ENCODE measurements at regions not wholly inside any gene's neighbourhood (a gene's known extent, or its start where the extent isn't known, plus 50 kb on each side); places are given as distances from the start of the nearest gene placed in this dataset.

DNA sequence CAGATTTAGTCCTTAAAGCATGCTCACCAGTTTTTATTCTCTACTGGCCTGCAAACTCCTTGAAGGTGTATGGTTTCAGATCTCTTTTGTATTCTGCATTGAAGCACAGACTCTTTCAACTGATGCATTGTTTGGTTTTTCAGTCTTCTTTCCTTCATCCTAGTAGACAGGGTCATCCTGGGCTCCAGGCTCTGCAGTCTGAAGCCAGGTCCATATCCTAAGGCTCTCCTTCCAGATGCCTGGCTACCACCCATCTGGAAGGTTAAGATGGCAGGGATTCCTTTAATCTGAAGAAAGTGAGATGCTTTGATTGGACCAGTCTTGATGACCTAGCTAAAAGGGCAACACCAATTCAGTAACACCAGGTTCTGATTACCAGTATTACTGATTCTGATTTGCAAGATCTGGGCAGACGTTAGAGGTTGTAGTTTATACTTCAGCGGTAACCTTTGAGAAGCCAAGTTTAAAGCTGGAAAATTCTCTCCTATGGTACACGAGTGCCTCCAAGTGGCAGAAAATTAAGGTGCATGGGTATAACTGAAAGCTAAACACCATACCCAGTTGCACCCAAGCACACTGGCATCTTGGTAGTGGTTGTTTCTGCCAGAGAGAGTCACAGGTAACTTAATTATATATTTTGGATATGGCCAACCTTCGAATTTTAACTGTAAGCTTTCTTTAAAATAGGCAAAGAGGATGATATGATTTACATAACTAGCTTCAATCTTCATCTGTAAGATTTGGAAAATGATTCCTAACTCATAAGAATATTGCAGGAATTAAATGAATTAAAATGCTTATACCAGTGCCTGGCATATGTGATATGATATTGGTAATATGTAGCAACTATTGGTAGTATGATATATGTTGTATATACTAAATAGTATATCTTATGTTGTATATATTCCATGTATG lies 1651.9 kb upstream of the MIR17HG start:
- peak in 18 of 51 donors; percentile 0 to 47 (median 6) for DNase-seq

- DNase-seq: no peak
Measured at GRCh38 chr13:89701913-89702312, 1645.6 kb upstream of the MIR17HG start.

- no peak for DNase-seq
Measured at GRCh38 chr13:89704040-89704439, 1643.4 kb upstream of the MIR17HG start.

GRCh38 chr13:89708013-89708412 lies 1639.5 kb upstream of the MIR17HG start:
- no peak for DNase-seq

DNA sequence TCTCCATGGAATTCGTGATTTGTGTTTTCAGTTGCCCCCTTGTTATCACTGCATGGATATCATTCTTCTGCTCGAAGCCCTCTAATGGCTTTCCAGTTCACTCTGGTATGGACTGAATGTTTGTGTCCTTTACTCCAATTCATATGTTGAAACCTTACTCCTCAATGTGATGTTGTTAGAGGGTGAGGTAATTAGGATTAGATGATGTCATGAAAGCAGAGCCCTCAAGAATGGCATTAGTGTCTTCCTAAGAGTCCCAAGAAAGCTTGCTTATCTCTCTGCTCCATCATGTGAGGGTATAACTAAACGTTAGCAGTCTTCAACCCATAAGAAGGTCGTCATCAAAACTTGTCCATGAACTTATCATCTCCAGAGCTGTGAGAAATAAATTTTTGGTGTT lies 1626.3 kb upstream of the MIR17HG start:
- no peak for DNase-seq

DNA sequence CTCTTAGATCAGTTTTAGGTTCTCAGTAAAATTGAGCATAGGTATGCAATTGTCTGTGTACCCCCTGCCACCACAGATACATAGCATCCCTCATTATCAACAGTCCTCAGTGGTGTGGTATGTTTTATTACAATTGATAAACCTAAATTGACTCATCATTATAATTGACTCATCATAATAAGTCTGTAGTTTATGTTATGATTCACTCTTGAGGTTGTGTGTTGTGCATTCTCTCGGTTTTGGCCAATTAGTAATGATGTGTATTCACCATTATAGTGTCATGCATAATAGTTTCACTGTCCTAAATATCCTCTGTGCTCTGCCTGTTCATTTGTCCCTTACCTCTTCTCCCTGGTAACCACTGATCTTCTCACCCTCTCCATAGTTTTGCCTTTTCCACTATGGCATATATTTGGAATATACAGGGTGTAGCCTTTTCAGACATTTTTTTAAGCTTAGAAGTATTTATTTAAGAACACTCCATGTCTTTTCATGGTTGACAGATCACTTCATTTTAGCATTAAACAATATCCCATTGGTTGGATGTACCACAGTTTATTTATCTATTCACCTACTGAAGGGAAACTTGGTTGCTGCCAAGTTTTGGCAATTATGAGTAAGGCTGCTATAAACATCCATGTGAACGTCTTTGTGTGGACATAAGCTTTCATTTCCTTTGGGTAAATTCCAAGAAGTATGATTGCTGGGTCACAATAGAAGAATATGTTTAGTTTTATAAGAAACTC lies 1620.6 kb upstream of the MIR17HG start:
- no peak for DNase-seq

DNA sequence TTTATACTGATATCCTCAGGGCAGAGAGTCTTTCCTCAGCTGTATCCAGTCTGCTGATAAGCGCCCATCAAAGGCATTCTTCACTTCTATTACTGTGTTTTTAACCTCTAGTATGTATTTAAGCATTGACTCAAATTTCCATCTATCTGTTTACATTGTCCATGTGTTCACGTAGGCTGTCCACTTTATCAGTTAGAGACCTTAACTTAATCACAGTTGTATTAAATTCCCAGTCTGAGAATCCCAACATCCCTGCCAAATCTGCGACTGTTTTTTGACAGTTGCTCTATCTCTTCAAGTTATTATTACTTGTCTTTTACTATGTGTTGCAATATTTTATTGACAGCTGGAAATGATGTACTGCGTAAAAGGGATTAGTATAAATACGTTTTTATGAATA lies 1613.7 kb upstream of the MIR17HG start:
- no peak for DNase-seq

DNA sequence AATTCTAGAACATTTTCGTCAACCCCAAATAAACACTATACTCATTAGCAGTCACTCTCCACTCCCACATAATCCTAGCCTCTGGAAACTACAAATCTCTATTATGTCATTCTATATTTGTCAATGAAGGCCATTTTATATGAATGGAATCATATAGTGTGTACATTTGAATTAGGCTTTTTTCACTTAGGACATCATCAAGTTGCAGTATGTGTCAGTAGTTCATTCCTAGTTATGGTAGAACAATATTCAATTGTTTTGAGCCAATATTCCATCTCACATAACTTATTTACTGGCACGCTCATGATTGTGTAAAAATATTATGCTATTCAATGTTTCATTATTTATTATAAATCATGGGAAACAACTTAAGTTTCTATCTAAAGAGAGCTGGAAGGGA lies 1610.4 kb upstream of the MIR17HG start:
- no peak for DNase-seq

GRCh38 chr13:89738072-89738471 lies 1609.4 kb upstream of the MIR17HG start:
- no peak for DNase-seq

DNA sequence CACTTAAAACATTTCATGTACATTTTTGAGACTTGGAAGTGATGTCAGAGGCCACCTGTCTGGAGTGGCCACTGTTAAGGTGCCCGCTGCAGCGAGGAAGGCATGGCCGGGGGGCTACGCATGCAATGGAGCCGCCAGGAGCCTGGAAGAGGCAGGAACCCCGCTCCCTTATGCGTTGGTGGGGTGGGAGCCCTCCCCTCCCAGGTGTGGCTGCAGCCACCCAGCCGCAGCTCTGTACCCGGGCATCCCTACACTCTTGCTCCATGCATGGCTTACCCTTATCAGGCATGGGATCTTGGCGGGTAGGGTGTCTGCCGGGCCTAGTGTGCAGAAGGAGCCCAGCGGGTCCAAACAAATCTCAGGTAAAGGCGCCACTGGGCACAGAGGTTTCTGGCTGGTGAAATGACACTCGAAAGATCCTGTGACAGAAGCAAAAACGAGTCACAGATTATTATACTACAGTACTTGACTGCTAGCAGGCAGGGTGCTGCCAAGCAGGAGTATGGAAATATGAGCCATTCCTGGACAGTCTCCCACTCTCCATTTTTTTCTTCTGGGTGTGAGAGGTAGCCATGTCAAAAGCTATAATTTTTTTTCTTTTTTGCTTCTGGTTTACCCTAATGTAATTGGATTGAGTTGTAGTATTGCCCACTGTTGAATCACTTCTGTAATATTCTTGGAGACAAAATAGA lies 1606.3 kb upstream of the MIR17HG start:
- DNase-seq: no peak

GRCh38 chr13:89746554-89746953 lies 1600.9 kb upstream of the MIR17HG start:
- no peak for DNase-seq

DNA sequence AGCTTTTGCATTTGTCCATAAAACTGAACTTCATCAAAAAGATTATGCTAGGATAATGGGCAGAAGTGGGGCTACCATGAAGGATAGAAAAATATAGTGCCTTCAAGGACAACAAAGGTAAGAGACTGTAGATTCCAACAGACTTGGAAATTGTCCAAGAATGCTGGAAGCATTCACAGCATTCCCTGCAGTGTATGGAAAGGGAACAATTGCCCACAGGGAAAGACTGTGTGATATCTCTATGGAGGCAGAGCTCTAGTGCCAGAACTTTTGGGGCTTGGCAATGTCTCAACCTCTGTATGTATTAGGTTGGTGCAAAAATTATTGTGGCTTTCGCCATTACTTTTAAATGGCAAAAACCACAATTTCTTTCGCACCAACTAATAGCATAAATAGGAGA lies 1598.8 kb upstream of the MIR17HG start:
- DNase-seq: no peak

- no peak for DNase-seq
Measured at GRCh38 chr13:89749888-89750287, 1597.6 kb upstream of the MIR17HG start.

DNA sequence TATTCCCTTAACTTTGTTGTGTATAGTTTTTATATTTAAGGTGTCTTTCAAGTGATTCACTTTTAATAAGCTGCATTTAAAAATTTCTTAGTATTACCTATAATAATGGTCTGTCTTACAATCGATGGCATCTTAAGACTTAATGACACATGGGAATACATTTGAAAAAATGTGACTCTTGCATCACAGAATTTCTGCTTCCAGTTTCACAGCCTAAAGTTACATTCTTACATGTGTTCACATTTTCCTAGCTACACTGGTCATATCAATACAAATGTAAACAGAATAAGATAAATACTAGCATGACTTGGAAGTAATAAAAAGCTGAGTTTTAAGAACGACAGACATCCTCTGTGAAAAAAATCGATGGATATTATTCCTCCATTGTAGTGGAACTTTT lies 1597.1 kb upstream of the MIR17HG start:
- DNase-seq: no peak

GRCh38 chr13:89751432-89751930 lies 1596.0 kb upstream of the MIR17HG start:
- DNase-seq: no peak

DNA sequence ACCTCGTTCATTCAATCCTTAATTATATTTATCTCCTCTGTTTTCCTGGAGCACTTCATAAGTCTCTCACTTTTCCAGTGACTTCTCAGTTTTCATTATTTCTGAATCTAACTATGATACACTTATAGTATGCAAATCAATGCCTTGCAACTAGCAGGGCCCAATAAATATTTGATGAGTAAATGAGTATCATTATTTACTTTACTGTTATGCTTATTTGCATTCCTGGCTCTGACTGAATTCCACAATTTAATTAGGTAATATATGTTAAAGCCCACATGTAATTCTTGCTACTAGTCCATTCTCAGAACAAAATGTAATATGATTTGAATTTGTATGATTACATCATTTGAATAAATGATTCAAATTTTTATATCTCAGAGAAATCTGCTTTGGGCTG lies 1595.1 kb upstream of the MIR17HG start:
- DNase-seq: no peak

DNA sequence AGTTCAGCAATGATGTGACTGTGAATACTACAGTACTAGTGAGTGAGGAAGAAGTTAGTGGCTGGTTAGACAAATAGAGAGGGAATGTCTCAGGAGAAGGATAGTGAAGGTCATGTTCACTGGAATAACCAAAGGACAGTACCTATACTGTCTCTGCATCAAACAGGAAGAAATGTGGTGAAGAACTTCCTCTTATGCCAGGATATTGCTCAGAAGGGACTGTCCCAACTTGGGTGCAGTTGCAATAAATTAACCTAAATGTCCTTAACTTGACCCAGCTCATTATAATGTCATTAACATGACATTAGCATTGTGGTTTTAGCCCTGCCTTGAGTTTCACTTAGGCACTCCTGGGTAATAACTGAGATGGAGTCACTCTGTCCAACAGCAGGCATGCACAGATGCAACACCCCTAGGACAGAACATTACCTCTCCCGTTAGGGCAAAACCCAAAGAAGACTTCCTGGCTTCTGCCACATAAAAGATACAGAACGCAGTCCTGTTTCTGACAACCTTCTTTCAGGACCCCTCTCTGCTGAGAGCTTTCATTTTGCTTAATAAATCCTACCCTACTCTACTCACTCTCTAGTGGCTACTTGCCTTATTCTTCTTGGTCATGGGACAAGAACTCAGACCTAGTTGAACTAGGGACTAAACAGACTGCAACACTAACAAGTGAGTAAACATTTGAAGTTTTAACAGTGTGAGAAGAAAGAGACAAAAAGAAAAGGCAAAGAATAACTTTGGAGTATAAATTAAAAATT lies 1591.6 kb upstream of the MIR17HG start:
- no peak for DNase-seq

DNA sequence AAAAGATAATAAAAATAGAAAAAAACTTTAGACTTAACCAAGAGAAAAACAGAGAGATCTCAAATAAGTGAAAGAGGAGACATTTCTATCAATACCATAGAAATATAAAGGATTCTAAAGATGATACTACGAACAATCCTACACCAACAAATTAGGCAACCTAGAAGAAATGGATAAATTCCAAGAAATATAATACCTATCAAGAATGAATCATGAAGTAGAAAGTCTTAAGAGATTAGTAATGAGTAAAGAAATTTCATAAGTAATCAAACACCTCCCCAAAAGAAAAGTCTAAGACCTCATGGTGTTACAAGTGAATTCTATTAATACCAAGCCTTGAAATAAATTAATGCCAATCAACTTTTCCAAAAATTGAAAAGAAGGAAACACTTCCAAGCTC lies 1584.5 kb upstream of the MIR17HG start:
- no peak for DNase-seq

GRCh38 chr13:89783221-89783755 lies 1564.2 kb upstream of the MIR17HG start:
- no peak for DNase-seq

GRCh38 chr13:89784161-89784809 lies 1563.2 kb upstream of the MIR17HG start:
- no peak for DNase-seq

All from hypothalamus (tissue), 51 donors.